Mesodermal cell (in vitro differentiated cells): ENCODE measurements at regions not wholly inside any gene's neighbourhood (a gene's known extent, or its start where the extent isn't known, plus 50 kb on each side); places are given as distances from the start of the nearest gene placed in this dataset.

Experiments used
- H3K27ac ChIP-seq: 2 replicates; pipeline ENCODE4 v1.7.0; 2013; ENCODE audit warnings: mild to moderate bottlenecking, low read depth, low read length, moderate library complexity; ENCODE audit not compliant: severe bottlenecking
- H3K36me3 ChIP-seq: 2 replicates; pipeline ENCODE4 v1.7.1; 2013; ENCODE audit warnings: mild to moderate bottlenecking, low read length, moderate library complexity; ENCODE audit not compliant: control insufficient read depth, insufficient read depth
- H3K4me1 ChIP-seq: one replicate; pipeline ENCODE4 v1.7.1; 2013; ENCODE audit warnings: mild to moderate bottlenecking, low read length; ENCODE audit not compliant: insufficient read depth, control insufficient read depth, poor library complexity, severe bottlenecking
- H3K4me3 ChIP-seq: 2 replicates; pipeline ENCODE4 v1.7.0; 2013; ENCODE audit warnings: low read length, control low read depth, mild to moderate bottlenecking; ENCODE audit not compliant: insufficient read depth, poor library complexity, severe bottlenecking; ENCODE audit errors: extremely low read depth
- H3K9me3 ChIP-seq: 2 replicates; pipeline ENCODE4 v1.7.1; 2013; ENCODE audit warnings: mild to moderate bottlenecking, low read length, moderate library complexity; ENCODE audit not compliant: control insufficient read depth
- WGBS, 2 experiments: methylation state at CpG; one replicate each; pipeline ENCODE4 v1.1.5; 2013; ENCODE audit warnings: missing lambda C conversion rate in 2 of 2; ENCODE audit not compliant: insufficient coverage in 2 of 2; 5-methylcytosine and 5-hydroxymethylcytosine counted together

GRCh38 chr5:54707841-54708240 is 190.3 kb downstream of the SNX18 start:
- no peaks in the 10 kb centered on the region for H3K36me3 ChIP-seq
- no peak overlapping the region for H3K27ac ChIP-seq
- no peaks in the 10 kb centered on the region for H3K9me3 ChIP-seq
- H3K4me3 ChIP-seq = no peak overlapping the region
- peaks cover 10% of the 10 kb centered on the region for H3K4me1 ChIP-seq
- 83 to 93% methylated on average over 1 to 2 of the region's 2 CpGs for WGBS, 2 experiments

DNA sequence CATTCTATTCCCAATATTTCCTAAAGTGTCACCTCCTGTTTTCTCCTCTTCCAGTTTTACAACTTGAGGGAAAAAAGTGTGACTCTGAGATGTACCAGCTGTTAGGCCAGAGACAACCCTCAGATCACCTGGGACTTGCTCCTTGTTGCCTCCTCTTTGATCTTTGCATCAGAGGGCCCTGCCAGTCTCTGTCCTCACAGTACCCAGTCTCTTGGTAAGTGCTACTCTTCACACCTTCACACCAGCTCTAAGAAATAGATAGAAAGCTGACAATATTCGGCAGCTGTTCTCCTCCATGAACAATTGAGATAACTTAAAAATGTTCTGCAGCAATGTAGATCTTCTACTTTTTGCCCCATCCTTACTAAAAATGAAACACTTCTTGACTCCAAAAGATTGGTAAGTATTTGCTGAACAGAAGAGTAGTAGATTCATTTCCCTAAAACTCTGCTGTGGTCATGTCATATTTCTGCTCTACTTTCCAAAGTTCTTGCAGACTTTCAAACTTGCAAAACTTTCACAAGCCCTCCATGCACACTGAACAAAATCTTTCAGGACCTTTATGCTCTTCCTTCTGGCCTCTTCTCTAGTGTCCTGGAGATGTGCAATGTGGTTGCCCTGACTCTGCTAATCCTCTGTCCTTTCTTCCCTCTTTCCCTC is 188.6 kb downstream of the SNX18 start:
- WGBS, 2 experiments = 80% methylated on average over 1 of the region's 1 CpG; no CpG with 5 or more reads in 1 of the 2 experiments
- Histone ChIP-seq H3K4me3 (no peak overlapping the region), H3K9me3 (no peaks in the 10 kb centered on the region), H3K27ac (no peak overlapping the region), H3K36me3 (no peaks in the 10 kb centered on the region), H3K4me1 (peaks cover 10% of the 10 kb centered on the region)

GRCh38 chr5:54704825-54705224 is 187.3 kb downstream of the SNX18 start:
- no peak overlapping the region for H3K4me3 ChIP-seq
- WGBS, 2 experiments = 100% methylated on average over 1 of the region's 3 CpGs
- H3K9me3 ChIP-seq = no peaks in the 10 kb centered on the region
- no peaks in the 10 kb centered on the region for H3K36me3 ChIP-seq
- H3K4me1 ChIP-seq = peaks cover 10% of the 10 kb centered on the region
- no peak overlapping the region for H3K27ac ChIP-seq

DNA sequence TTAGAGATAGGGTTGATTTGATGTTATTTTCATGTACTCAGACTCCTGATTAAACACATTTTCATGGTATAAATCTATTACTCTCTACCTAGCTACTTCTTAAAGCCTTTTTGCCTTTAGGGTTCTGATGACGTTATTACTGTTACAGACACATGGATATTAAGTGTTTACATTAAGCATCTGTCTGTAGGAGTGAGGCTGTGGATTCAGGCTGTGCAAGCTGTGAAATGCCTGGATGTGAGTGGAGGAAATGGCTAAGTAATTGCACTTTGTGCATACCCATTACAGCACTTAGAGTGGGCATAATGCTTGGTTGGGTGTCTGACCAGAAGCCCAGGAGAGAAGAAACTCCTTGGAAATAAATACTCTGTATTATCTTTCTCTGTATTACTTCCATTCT is 186.8 kb downstream of the SNX18 start:
- Histone ChIP-seq H3K36me3 (no peaks in the 10 kb centered on the region), H3K4me3 (no peak overlapping the region)
- 80% methylated on average over 1 of the region's 1 CpG; no CpG with 5 or more reads in 1 of the 2 experiments for WGBS, 2 experiments

GRCh38 chr5:54703565-54704255 is 186.2 kb downstream of the SNX18 start:
- peak overlapping the region; percentile 71 for H3K27ac ChIP-seq
- WGBS, 2 experiments = 81 to 83% methylated on average over 9 to 10 of the region's 10 CpGs

More for the DNA sequence above, 186.8 kb downstream of the SNX18 start:
- Histone ChIP-seq H3K9me3 (no peaks in the 10 kb centered on the region), H3K4me1 (peaks cover 10% of the 10 kb centered on the region), H3K27ac (no peak overlapping the region)

DNA sequence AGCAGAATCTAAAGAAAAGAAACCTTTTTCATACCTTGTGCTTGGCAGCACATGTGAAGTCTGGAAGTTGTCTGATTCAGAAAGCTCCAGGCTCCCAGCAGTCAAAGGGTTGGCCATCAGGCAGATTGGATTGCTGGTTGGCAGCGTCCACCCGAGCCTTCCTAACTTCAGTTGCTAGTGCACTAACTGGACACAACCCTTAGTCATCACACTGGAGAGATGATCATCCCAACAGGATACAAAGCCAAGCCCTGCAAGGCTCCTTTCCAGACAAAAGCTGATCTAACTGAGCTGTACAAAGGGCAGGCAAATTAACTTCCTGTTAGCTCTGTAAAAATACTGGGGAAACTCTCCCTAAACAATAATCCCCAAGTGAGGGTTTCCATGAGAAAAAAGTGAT is 185.6 kb downstream of the SNX18 start:
- H3K4me1 ChIP-seq = peaks cover 10% of the 10 kb centered on the region
- peak overlapping the region; percentile 71 for H3K27ac ChIP-seq
- no peaks in the 10 kb centered on the region for H3K36me3 ChIP-seq
- H3K4me3 ChIP-seq = no peak overlapping the region
- H3K9me3 ChIP-seq = no peaks in the 10 kb centered on the region
- 67% methylated on average over 2 of the region's 2 CpGs; no CpG with 5 or more reads in 1 of the 2 experiments for WGBS, 2 experiments

More at GRCh38 chr5:54703565-54704255, 186.2 kb downstream of the SNX18 start:
- Histone ChIP-seq H3K36me3 (no peaks in the 10 kb centered on the region), H3K9me3 (no peaks in the 10 kb centered on the region), H3K4me3 (no peak overlapping the region), H3K4me1 (peaks cover 10% of the 10 kb centered on the region)

DNA sequence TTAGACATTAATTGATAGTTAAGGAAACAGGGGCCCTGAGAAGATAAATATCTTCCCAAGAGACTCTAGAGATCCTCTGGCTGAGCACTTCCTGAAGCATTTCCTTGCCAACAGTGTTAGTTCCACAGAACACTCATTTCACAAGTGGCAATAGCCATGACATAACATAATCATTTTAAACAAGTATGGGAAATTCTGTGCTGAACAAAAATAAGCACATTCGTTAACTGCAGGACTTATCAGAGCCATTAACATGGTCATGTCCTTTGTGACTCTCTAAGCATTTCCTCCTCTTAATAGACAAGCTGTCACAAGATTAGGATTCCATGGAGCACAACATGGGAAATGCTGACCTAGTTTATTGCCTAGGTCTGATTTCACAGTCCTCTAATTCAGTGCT is 184.9 kb downstream of the SNX18 start:
- Histone ChIP-seq H3K36me3 (no peaks in the 10 kb centered on the region), H3K4me1 (peaks cover 10% of the 10 kb centered on the region), H3K9me3 (no peaks in the 10 kb centered on the region), H3K27ac (no peak overlapping the region), H3K4me3 (no peak overlapping the region)
- 73 to 100% methylated on average over 1 of the region's 1 CpG for WGBS, 2 experiments

DNA sequence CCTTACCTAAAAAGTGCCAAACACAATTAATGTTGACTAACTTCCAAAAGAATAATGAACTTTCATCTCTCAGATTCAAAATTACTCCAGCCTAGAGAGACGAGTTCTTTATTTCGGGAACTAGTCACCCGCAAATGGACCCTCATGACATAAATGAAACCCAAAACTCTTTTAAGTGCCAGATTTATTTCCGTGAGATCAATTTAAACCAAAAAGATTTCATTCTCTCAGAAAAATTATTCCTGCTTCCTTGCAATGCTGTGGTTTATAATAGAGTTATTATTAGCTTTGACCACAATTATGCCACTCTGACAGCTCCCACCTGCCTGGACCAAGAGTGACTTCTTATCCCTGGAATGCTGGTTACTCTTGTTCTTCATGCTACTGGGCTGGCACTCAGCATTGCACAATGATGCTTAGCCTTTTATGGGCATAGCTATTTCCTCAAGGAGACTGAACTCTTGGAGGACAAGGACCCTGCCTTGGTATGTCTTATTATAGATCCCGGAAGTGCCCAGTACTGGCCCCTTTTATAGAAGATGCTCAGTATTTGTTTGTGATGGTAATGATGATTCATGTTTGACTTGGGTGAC is 183.5 kb downstream of the SNX18 start:
- no peak overlapping the region for H3K4me3 ChIP-seq
- H3K27ac ChIP-seq = no peak overlapping the region
- 96 to 100% methylated on average over 4 of the region's 5 CpGs for WGBS, 2 experiments

GRCh38 chr5:54696931-54697330 is 179.4 kb downstream of the SNX18 start:
- 85 to 100% methylated on average over 2 of the region's 4 CpGs for WGBS, 2 experiments
- Histone ChIP-seq H3K27ac (no peak overlapping the region), H3K36me3 (no peaks in the 10 kb centered on the region)

More for the DNA sequence above, 183.5 kb downstream of the SNX18 start:
- Histone ChIP-seq H3K9me3 (no peaks in the 10 kb centered on the region), H3K36me3 (no peaks in the 10 kb centered on the region), H3K4me1 (peaks cover 10% of the 10 kb centered on the region)

DNA sequence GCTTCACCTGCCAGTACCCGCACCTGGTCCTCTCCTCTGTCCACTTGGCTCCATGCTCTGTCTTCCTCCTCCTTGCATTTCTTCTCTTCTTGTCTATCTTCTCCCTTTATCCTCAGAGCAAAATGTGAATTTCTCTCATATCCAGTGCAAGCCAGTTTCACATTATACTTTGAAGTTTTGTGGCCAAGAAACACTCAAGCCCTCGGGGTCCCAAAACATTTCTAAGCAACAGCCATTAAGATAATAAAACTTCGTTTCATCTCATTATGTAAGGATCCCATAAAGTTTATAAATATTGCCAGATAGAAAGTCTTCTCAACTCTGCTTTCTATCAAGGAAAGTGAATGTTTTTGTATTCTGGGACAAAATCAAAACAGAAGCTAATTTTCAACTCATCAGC is 178.8 kb downstream of the SNX18 start:
- Histone ChIP-seq H3K36me3 (no peaks in the 10 kb centered on the region), H3K4me1 (no peaks in the 10 kb centered on the region), H3K4me3 (no peak overlapping the region), H3K27ac (no peak overlapping the region), H3K9me3 (no peaks in the 10 kb centered on the region)
- 83 to 100% methylated on average over 1 of the region's 3 CpGs for WGBS, 2 experiments

More at GRCh38 chr5:54696931-54697330, 179.4 kb downstream of the SNX18 start:
- H3K4me3 ChIP-seq = no peak overlapping the region
- H3K9me3 ChIP-seq = no peaks in the 10 kb centered on the region
- H3K4me1 ChIP-seq = no peaks in the 10 kb centered on the region
